GM12865 (cell line): ENCODE measurements at regions not wholly inside any gene's neighbourhood (a gene's known extent, or its start where the extent isn't known, plus 50 kb on each side); places are given as distances from the start of the nearest gene placed in this dataset.

Experiments used
- DNase-seq: peaks from one replicate; pipeline ENCODE4 v3.0.0; 2010; ENCODE audit warnings: low read depth
- H3K4me3 ChIP-seq: 2 replicates; pipeline ENCODE4 v1.5.1; 2011; ENCODE audit warnings: mild to moderate bottlenecking, low read depth, low read length, control low read depth
- CTCF ChIP-seq: IDR thresholded peaks from 2 replicates; pipeline ENCODE4 v1.5.1; 2011; ENCODE audit warnings: low read length, control low read depth, low read depth, inconsistent platforms; ENCODE audit not compliant: insufficient read depth; ENCODE audit errors: missing control alignments

GRCh38 chr1:37125295-37125694 is 91.0 kb upstream of the GRIK3 start:
- no peak overlapping the region for H3K4me3 ChIP-seq

DNA sequence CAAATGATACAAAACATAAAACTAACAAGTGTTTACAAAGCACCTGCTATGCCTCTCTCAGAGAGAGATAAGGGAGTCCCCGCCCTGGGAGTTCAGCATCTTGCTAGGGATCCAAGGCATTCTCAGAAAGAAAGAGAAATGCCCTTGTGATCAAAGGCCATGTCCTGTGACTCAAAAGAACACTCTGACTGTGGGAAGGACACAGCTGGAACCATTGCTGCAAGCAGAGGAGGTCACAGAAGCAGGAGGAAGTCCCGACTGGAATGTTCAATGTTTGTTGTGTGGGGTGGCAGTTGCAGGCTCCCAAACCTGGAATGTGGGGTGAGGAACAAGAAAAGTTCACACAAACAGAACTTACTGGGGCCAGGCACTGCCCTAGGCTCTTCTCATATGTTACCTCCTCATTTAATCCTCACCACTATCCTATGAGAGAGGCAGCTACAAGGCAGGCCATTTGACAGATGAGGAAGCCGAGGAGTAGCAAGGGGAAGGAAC is 93.0 kb upstream of the GRIK3 start:
- no peak for DNase-seq
- no peak overlapping the region for H3K4me3 ChIP-seq
- no peak for TF ChIP-seq CTCF

More at GRCh38 chr1:37125295-37125694, 91.0 kb upstream of the GRIK3 start:
- DNase-seq: no peak
- TF ChIP-seq CTCF: no peak

DNA sequence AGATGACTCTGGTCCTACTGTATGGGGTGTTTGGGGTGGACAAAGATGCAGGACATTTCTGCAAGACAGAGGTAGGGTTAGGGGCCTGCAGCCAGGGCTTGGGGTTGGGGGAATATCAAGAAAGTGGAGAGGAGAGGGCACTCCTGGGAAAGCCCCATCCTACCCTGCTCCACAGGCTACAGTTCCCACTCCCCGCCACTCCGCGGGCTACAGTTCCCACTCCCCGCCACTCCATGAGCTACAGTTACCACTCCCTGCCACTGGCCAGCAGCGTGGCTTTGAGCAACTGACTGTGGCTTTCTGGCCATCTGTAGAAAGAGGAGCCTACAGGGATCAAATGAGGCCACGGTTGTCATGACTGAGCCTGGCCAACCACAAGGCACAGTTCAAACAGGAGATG is 93.8 kb upstream of the GRIK3 start:
- no peak for DNase-seq
- TF ChIP-seq CTCF: no peak
- H3K4me3 ChIP-seq: no peak overlapping the region

GRCh38 chr1:37130221-37130948 is 96.1 kb upstream of the GRIK3 start:
- peak; percentile 6 for TF ChIP-seq CTCF
- no peak for DNase-seq
- H3K4me3 ChIP-seq: no peak overlapping the region

- TF ChIP-seq CTCF: no peak
- no peak for DNase-seq
- no peak overlapping the region for H3K4me3 ChIP-seq
Observed at GRCh38 chr1:37131281-37131680, 97.0 kb upstream of the GRIK3 start.

DNA sequence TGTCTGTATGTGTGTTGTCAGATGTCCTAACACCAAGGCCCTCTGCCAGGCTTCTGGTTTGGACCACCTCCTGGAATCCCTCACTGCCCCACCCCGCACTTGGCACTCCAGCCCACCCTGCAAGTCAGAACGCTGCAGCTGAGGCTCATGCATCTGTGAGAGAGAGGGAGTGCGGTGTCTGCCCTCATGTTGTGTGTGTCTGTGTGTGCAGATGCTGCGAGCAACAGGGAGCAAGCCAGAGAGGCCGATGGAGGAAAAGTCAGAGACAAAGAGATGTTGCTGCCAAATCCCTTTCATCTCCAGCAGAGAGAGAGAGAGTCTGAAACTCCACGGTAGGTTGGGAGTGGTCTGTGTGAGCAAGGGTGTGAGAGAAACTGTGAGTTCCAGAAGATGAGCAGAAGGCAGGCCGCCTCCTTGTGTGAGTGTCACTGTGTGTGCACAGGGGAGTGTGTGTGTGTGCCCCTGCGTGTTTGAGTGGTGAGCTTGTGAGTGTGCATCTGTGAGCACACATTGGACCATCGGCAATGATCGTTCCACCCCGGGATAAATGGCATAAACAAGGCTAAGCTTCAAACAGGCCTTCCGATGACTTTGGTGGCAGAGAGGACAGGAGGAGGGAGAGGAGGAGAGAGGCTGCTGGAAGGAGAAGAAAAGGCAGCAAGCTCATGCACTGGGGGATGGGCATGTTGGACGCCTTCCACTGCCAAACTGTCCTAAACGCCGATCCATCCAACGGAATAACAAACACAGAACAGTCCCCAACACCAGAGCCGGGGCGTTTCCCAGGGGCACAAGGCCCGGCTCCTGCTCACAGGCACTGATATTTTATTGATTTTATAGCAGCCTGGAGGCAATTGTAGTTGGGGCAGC is 99.2 kb upstream of the GRIK3 start:
- no peak for TF ChIP-seq CTCF

DNA sequence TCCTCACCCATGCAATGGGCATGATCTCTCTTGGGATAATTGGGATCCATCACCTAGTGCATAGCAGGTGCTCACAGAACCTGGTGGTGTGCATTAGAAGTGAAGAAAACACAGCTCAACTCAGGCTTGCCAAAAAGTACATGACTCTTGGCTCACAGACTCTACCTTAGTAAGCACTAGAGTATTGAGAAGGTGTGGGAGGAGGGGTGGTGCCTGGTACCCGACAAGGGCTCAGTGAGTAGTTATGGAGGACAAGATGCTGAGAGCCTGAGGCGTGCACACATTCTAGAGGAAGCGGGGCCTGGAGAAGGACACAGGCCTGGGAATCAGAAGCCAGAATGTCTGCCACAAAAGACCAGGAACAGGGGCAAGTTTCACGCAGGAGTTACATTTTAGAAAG is 100.3 kb upstream of the GRIK3 start:
- no peak overlapping the region for H3K4me3 ChIP-seq
- TF ChIP-seq CTCF: no peak
- DNase-seq: no peak

More for the DNA sequence above, 99.2 kb upstream of the GRIK3 start:
- no peak overlapping the region for H3K4me3 ChIP-seq
- DNase-seq: no peak
